SU-DHL-6 (cell line): ENCODE measurements at regions not wholly inside any gene's neighbourhood (a gene's known extent, or its start where the extent isn't known, plus 50 kb on each side); places are given as distances from the start of the nearest gene placed in this dataset.

Source experiments
- H2AFZ ChIP-seq: fragments of 200-600 bp; sonication (generic); 2 replicates; pipeline ENCODE4 v1.6.1; 2014; ENCODE audit warnings: low read depth, mild to moderate bottlenecking, moderate library complexity, mixed read lengths, antibody characterized with exemption, low read length; ENCODE audit not compliant: severe bottlenecking
- H3F3A ChIP-seq: fragments of 200-600 bp; shearing (Covaris generic); 2 replicates; pipeline ENCODE4 v1.6.0; 2016; ENCODE audit warnings: antibody characterized with exemption, mild to moderate bottlenecking; ENCODE audit not compliant: insufficient read depth
- H3K27ac ChIP-seq: fragments of 200-600 bp; sonication (generic); 2 replicates; pipeline ENCODE4 v1.5.1; 2016; ENCODE audit warnings: low read depth, mild to moderate bottlenecking, low read length, moderate library complexity, mixed read lengths
- H3K27me3 ChIP-seq: fragments of 200-600 bp; sonication (generic), shearing (Covaris generic); 2 replicates; pipeline ENCODE4 v1.6.0; 2014; ENCODE audit warnings: mild to moderate bottlenecking, low read length
- H3K36me3 ChIP-seq: fragments of 200-600 bp; sonication (generic); 2 replicates; pipeline ENCODE4 v1.6.1; 2014; ENCODE audit warnings: mild to moderate bottlenecking, low read length, mixed read lengths
- H3K4me2 ChIP-seq: fragments of 300-600, 200-600 bp; shearing (Covaris generic), sonication (generic); 2 replicates; pipeline ENCODE4 v1.6.0; 2014; ENCODE audit warnings: low read length, low read depth, mild to moderate bottlenecking; ENCODE audit not compliant: poor library complexity, severe bottlenecking
- H3K4me3 ChIP-seq: fragments of 200-600 bp; sonication (generic); 2 replicates; pipeline ENCODE4 v1.5.1; 2014; ENCODE audit warnings: antibody characterized with exemption, low read length, mild to moderate bottlenecking, mixed read lengths; ENCODE audit not compliant: insufficient read depth, poor library complexity, severe bottlenecking
- H3K79me2 ChIP-seq: fragments of 200-600 bp; sonication (generic); 2 replicates; pipeline ENCODE4 v1.6.1; 2014; ENCODE audit warnings: mild to moderate bottlenecking, low read length, moderate library complexity; ENCODE audit not compliant: insufficient read depth
- H3K9ac ChIP-seq: fragments of 200-600 bp; sonication (generic); 2 replicates; pipeline ENCODE4 v1.7.0; 2014; ENCODE audit warnings: mild to moderate bottlenecking, low read length
- H3K9me2 ChIP-seq: fragments of 200-600 bp; sonication (generic); replicated peaks from 2 replicates; pipeline ENCODE4 v1.6.1; 2014; ENCODE audit warnings: low read length; ENCODE audit not compliant: insufficient read depth
- H3K9me3 ChIP-seq: fragments of 200-600 bp; sonication (generic); 2 replicates; pipeline ENCODE4 v1.6.1; 2014; ENCODE audit warnings: low read length, mixed read lengths; ENCODE audit not compliant: insufficient read depth
- H4K20me1 ChIP-seq: fragments of 200-600 bp; sonication (generic); 2 replicates; pipeline ENCODE4 v1.6.1; 2014; ENCODE audit warnings: low read depth, mild to moderate bottlenecking, antibody characterized with exemption, low read length, moderate library complexity, mixed read lengths
- EZH2phosphoT487 ChIP-seq: fragments of 200-600 bp; sonication (generic), shearing (Covaris generic); conservative IDR thresholded peaks from 2 replicates; pipeline ENCODE4 v1.6.1; 2018; ENCODE audit warnings: mild to moderate bottlenecking, antibody characterized with exemption, low read length, moderate library complexity, mixed read lengths
- TF ChIP-seq, protein P1 (sequence below): fragments of 200-600 bp; sonication (generic); IDR thresholded peaks from one replicate; pipeline ENCODE4 v1.5.1; 2017; ENCODE audit warnings: antibody characterized with exemption, mild to moderate bottlenecking, low read length, moderate library complexity; ENCODE audit not compliant: insufficient read depth, poor library complexity, severe bottlenecking

DNA sequence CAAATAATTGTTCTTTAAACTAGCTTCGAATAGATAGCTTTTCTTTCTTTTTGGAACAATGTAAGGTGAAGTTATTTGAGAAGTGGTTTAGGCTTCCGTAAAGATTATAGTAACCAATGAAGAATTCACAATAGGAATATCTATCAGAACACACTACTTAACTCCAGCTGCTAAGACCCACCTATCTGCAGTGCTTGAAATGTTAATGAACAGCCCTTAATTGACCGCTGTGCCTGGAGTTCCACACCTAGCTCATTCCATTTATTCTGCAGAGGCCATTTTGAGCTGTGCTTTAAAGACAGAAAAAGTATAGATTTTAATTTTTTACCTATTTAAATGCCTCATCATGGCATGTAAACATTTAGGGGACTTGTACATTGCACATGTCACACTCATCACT, 83.3 kb upstream of the APCDD1 start:
- no peaks in the 10 kb centered on the region for H3K79me2 ChIP-seq
- no peak overlapping the region for H2AFZ ChIP-seq
- no peak overlapping the region for H3K4me2 ChIP-seq
- no peak overlapping the region for H3K27ac ChIP-seq
- no peaks in the 10 kb centered on the region for H3K9me2 ChIP-seq
- no peaks in the 10 kb centered on the region for H4K20me1 ChIP-seq
- no peak overlapping the region for H3K9ac ChIP-seq
- TF ChIP-seq, protein P1, sequence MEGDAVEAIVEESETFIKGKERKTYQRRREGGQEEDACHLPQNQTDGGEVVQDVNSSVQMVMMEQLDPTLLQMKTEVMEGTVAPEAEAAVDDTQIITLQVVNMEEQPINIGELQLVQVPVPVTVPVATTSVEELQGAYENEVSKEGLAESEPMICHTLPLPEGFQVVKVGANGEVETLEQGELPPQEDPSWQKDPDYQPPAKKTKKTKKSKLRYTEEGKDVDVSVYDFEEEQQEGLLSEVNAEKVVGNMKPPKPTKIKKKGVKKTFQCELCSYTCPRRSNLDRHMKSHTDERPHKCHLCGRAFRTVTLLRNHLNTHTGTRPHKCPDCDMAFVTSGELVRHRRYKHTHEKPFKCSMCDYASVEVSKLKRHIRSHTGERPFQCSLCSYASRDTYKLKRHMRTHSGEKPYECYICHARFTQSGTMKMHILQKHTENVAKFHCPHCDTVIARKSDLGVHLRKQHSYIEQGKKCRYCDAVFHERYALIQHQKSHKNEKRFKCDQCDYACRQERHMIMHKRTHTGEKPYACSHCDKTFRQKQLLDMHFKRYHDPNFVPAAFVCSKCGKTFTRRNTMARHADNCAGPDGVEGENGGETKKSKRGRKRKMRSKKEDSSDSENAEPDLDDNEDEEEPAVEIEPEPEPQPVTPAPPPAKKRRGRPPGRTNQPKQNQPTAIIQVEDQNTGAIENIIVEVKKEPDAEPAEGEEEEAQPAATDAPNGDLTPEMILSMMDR, result no peak
- TF ChIP-seq EZH2phosphoT487, result no peak
- H3K36me3 ChIP-seq, result no peaks in the 10 kb centered on the region
- no peaks in the 10 kb centered on the region for H3K9me3 ChIP-seq
- no peaks in the 10 kb centered on the region for H3K27me3 ChIP-seq
- no peak overlapping the region for H3K4me3 ChIP-seq
- H3F3A ChIP-seq, result no peaks in the 10 kb centered on the region

DNA sequence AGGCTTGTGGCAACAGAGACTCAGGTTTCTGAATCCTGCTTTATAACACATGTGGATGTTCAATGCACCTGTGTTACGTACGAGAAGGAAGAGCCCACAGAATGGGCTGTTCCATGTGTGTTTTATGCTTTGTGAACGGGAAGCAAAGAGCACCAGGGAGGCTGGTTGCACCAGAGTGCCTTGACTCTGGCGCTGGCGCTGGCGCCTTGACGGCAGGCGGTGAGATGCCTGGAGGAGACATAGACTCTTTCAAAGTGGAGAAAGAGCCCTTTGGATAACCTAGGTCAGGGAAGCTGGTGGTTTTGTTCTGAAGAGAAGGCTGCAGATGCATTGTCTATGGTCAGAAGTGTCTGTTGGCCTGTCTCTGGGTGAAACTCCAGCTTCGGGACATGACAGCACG, 80.2 kb upstream of the APCDD1 start:
- no peaks in the 10 kb centered on the region for H3K27me3 ChIP-seq
- no peak overlapping the region for H3K4me3 ChIP-seq

GRCh38 chr18:10374636-10375293, 79.7 kb upstream of the APCDD1 start:
- Histone ChIP-seq H3F3A (no peaks in the 10 kb centered on the region), H3K9me3 (no peaks in the 10 kb centered on the region), H3K9me2 (no peaks in the 10 kb centered on the region), H3K9ac (no peak overlapping the region), H3K27ac (no peak overlapping the region), H3K36me3 (no peaks in the 10 kb centered on the region), H3K79me2 (no peaks in the 10 kb centered on the region), H3K4me2 (no peak overlapping the region), H3K27me3 (no peaks in the 10 kb centered on the region), H4K20me1 (no peaks in the 10 kb centered on the region), H3K4me3 (no peak overlapping the region), H2AFZ (no peak overlapping the region)
- TF ChIP-seq EZH2phosphoT487, result no peak
- TF ChIP-seq, protein P1, result no peak

More for the DNA sequence above, 80.2 kb upstream of the APCDD1 start:
- TF ChIP-seq, protein P1, result no peak
- no peak for TF ChIP-seq EZH2phosphoT487
- Histone ChIP-seq H3K36me3 (no peaks in the 10 kb centered on the region), H3K27ac (no peak overlapping the region), H2AFZ (no peak overlapping the region), H4K20me1 (no peaks in the 10 kb centered on the region), H3F3A (no peaks in the 10 kb centered on the region), H3K9ac (no peak overlapping the region), H3K9me2 (no peaks in the 10 kb centered on the region), H3K9me3 (no peaks in the 10 kb centered on the region), H3K79me2 (no peaks in the 10 kb centered on the region), H3K4me2 (no peak overlapping the region)
